ENCODE measurements at regions not wholly inside any gene's neighbourhood (a gene's known extent, or its start where the extent isn't known, plus 50 kb on each side); places are given as distances from the start of the nearest gene placed in this dataset.

GRCh38 chrX:5449323-5449722 is 779.3 kb downstream of the NLGN4X start:
- DNase-seq (ENCODE audit: extremely low read depth, insufficient read length) = no peak
- no peaks in the 10 kb centered on the region for H3K27me3 ChIP-seq (replicated peaks; ENCODE audit: control insufficient read depth, insufficient read depth, low read length)
- no peak for TF ChIP-seq CTCF (IDR thresholded peaks at IDR 0.05; ENCODE audit: insufficient read depth, low read length, poor library complexity, severe bottlenecking)
- H3K36me3 ChIP-seq (ENCODE audit: control insufficient read depth, insufficient read depth, low read length) = no peaks in the 10 kb centered on the region
- H3K4me3 ChIP-seq (replicated peaks; ENCODE audit: low read depth, low read length) = no peak overlapping the region

DNA sequence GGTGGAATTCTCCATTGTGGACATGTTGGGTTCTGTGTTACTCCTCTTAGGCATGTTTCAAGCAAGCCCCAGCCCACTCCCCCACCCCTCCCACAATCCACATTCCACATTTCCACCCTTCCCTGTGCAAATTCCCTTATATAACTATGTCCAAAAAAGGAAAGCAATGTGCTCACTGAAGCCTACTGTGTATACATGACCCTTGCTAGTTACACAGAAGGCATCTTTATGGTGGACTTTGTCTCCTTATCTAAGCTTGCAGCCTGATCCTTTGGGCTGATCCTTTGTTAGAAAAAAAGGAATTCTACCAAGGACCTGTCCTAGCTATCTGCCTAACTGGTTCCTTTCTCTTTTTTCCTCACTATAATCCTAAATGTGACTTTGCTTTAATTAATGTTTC is 796.8 kb downstream of the NLGN4X start:
- Histone ChIP-seq H3K36me3 (ENCODE audit: control insufficient read depth, insufficient read depth, low read length) (no peaks in the 10 kb centered on the region), H3K4me3 (replicated peaks; ENCODE audit: low read depth, low read length) (no peak overlapping the region), H3K27me3 (replicated peaks; ENCODE audit: control insufficient read depth, insufficient read depth, low read length) (no peaks in the 10 kb centered on the region)
- no peak for TF ChIP-seq CTCF (IDR thresholded peaks at IDR 0.05; ENCODE audit: insufficient read depth, low read length, poor library complexity, severe bottlenecking)
- DNase-seq (ENCODE audit: extremely low read depth, insufficient read length) = no peak

DNA sequence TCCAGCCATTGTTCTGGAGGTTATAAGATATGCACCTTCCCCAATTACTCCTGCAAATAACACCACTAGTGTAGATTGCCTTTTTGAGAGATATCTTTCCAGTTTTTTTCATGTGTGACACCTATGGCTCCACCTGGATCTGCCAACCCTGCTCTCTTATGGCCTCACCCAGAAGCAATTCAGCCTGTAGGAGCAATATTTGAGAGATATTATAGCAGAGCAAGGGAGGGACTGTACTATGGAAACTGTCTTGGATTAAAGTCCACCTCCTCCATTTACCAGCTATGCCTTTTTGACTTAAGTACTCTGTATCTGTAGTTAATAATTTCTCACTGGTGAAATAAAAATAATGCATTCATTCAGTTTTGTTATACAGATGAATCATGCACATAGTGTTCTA is 803.5 kb downstream of the NLGN4X start:
- no peak overlapping the region for H3K4me3 ChIP-seq (replicated peaks; ENCODE audit: low read depth, low read length)

GRCh38 chrX:5417381-5417780 is 811.3 kb downstream of the NLGN4X start:
- DNase-seq (ENCODE audit: extremely low read depth, insufficient read length) = no peak
- TF ChIP-seq CTCF (IDR thresholded peaks at IDR 0.05; ENCODE audit: insufficient read depth, low read length, poor library complexity, severe bottlenecking) = no peak
- no peaks in the 10 kb centered on the region for H3K27me3 ChIP-seq (replicated peaks; ENCODE audit: control insufficient read depth, insufficient read depth, low read length)
- no peak overlapping the region for H3K4me3 ChIP-seq (replicated peaks; ENCODE audit: low read depth, low read length)
- no peaks in the 10 kb centered on the region for H3K36me3 ChIP-seq (ENCODE audit: control insufficient read depth, insufficient read depth, low read length)

More for the DNA sequence above, 803.5 kb downstream of the NLGN4X start:
- DNase-seq (ENCODE audit: extremely low read depth, insufficient read length) = no peak
- TF ChIP-seq CTCF (IDR thresholded peaks at IDR 0.05; ENCODE audit: insufficient read depth, low read length, poor library complexity, severe bottlenecking) = no peak
- Histone ChIP-seq H3K36me3 (ENCODE audit: control insufficient read depth, insufficient read depth, low read length) (no peaks in the 10 kb centered on the region), H3K27me3 (replicated peaks; ENCODE audit: control insufficient read depth, insufficient read depth, low read length) (no peaks in the 10 kb centered on the region)

GRCh38 chrX:5415738-5416137 is 812.9 kb downstream of the NLGN4X start:
- Histone ChIP-seq H3K27me3 (replicated peaks; ENCODE audit: control insufficient read depth, insufficient read depth, low read length) (no peaks in the 10 kb centered on the region), H3K36me3 (ENCODE audit: control insufficient read depth, insufficient read depth, low read length) (no peaks in the 10 kb centered on the region), H3K4me3 (replicated peaks; ENCODE audit: low read depth, low read length) (no peak overlapping the region)
- no peak for DNase-seq (ENCODE audit: extremely low read depth, insufficient read length)
- no peak for TF ChIP-seq CTCF (IDR thresholded peaks at IDR 0.05; ENCODE audit: insufficient read depth, low read length, poor library complexity, severe bottlenecking)

DNA sequence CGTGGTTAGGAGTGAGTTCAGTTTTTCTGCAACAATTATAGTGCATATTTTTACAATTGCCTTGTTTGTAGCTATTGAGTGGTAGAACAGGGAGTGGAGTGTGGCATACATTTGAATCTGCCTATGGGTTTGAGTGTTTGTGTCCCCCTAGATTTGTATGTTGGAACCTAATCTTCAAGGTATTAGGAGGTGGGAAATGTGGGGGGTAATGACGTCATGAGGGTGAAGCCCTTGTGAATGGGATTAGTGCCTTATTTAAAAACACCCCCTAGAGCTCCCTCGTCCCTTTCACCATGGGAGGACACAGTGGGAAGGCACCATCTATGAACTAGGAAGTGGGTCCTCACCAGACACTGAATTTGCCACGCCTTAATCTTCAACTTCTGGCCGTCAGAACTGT is 819.6 kb downstream of the NLGN4X start:
- Histone ChIP-seq H3K27me3 (replicated peaks; ENCODE audit: control insufficient read depth, insufficient read depth, low read length) (no peaks in the 10 kb centered on the region), H3K36me3 (ENCODE audit: control insufficient read depth, insufficient read depth, low read length) (no peaks in the 10 kb centered on the region), H3K4me3 (replicated peaks; ENCODE audit: low read depth, low read length) (no peak overlapping the region)
- DNase-seq (ENCODE audit: extremely low read depth, insufficient read length) = no peak
- TF ChIP-seq CTCF (IDR thresholded peaks at IDR 0.05; ENCODE audit: insufficient read depth, low read length, poor library complexity, severe bottlenecking) = no peak

All from GM06990 (cell line).